ENCODE measurements at regions not wholly inside any gene's neighbourhood (a gene's known extent, or its start where the extent isn't known, plus 50 kb on each side); places are given as distances from the start of the nearest gene placed in this dataset.
"Not testable (repeated sequence)": the region's sequence is repeated elsewhere in the genome, so short reads cannot be mapped to it uniquely, and the experiment has no call there.

DNA sequence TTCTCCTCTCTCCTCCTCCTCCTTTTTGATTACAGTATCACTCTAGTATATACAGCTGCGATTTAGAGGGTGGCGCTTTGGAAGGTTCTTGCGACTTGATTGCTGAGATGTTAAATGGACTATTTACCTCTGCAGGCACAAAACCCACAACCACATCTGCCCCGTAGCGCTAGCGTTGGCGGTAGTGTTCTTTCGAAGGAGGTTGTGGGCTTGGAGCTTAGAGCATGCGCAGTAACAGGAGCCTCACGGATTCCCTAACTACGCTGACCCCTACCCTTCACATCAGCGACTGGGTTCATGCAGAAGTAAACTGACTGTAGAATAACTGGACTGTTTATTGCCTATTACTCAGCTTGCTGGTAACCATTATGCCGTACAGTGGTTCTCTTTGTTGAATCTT, 58.0 kb downstream of the CGGBP1 start:
- no peak for DNase-seq

DNA sequence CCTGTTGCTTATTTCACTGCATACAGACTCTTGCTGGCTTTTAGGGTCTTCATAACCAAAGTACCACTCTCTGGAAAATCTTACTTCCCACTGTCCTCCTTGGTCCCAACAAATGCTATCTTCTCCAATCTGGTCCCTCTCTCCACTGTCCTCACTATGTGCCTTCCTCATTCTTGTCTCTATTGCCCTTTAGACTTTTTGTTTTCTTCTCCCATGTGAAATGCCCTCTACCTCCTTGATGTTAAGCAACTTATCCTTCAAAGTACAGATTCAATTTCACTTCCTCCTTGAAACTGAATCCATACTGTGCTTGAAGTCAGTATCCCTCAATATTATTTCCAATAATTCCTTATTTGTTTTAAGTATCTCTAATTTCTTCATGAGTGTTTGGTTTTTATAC, 60.8 kb downstream of the CGGBP1 start:
- no peak for DNase-seq

DNA sequence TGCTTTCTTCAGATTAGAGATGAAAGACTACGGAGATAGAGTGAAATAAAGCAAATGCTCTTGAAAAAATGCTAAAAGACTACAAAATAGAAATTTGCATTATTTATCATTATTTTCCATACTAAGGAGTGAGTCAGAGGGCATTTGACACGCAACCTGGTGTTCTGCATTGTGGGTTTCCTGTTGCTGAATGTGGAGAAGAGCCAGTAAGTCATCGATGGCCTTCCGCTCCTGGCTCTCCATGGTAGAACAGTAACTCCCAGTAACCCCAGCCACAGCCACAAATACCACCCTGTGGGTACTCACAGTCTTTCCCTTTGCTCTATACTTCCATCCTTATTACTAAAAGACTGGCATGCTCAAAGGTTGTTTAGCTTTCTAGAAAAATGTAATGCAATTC, 61.5 kb downstream of the CGGBP1 start:
- no peak for DNase-seq

DNA sequence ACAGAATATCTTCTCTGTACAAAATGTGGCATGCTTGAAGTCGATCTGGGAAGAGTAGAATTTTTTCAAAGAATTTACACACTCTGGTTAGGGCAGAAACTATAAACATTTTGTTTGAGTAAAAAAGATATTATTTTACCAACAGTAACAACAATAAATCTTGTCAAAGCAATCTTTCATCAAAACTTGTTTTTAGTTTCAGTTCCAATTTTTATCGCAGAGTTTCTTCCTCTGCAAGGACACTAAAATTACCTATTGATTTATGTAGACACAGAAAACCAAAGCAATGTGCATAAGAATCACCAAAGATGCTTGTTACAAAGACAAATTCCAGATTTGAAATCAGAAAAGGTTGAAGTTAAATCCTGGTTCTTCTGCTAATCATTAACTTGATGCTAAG, 61.9 kb downstream of the CGGBP1 start:
- no peak for DNase-seq

DNA sequence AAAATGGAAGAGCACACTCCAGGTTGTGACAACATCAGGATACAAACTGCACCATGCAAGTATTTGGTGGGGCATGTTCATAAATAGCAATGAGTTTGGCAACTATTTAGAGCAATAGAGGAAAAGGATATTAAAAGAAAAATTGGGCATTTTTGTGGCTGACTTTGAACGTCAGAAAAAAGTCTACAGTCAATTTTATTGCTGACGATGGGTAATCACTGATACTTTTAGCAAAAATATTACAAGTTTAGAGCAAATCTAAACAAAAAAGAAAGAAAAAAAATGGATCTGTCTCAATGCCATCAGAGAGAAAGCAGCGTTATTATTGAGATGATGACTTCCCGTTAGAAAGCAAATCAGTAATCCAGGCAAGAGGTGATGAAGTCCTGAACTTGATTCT, 65.2 kb downstream of the CGGBP1 start:
- DNase-seq: no peak

DNA sequence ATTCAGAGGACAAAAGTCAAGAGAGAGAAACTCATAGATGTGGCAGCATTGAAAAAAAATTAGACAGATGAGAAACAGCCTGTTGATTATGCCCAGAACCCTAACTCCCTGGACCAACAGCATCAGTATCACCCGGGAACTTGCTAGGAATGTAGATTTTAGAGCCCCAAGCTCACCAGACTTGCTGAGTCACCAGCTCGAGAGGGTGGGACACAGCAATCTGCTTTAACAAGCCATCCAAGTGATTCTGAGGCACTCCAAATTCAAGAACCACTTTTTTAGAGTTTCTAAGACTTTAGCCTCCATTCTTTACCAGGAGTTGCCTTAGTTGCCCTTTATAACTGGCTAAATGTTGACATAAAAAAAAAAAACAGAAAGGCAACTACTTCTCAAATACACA, 70.9 kb downstream of the CGGBP1 start:
- DNase-seq: no peak

DNA sequence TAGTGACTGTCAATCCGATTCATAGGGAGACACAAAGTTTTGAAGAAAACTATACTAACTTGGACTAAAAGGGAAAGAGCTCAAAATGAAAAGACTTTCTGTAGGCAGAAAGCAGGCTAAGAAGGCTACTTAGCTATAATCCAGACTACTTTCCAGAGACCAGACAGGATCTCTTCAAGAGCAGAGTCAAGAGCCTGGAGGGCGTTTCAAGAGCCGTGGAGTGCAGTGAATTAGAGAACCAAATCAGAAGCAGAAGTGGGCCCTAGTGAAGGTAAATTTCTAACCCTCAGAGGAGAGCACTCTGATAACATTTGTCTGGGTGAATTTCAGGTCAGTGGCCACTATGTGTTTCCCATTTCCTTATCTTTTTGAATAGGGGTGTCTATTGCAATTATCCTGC, 76.4 kb downstream of the CGGBP1 start:
- DNase-seq: no peak

DNA sequence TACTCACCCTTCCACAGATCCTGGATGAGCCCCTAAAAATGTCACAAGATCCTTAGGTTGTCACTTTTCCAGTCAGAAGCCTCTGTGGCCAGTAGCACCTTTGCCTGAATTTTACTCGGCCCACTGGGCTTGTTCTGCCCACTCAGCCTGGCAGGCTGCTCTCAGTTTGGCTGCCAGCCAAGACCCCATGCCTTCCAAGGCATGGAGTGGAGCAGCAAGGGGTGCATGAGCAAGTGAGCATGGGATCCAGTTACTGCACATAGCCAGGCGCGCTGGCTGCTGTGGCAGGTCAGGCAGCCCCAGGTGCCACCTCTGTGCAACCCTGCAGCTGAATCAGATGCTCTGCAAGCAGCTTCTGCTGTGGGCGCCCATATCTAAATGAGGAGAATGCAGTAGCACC, 79.3 kb downstream of the CGGBP1 start:
- peak; percentile 1 for DNase-seq

DNA sequence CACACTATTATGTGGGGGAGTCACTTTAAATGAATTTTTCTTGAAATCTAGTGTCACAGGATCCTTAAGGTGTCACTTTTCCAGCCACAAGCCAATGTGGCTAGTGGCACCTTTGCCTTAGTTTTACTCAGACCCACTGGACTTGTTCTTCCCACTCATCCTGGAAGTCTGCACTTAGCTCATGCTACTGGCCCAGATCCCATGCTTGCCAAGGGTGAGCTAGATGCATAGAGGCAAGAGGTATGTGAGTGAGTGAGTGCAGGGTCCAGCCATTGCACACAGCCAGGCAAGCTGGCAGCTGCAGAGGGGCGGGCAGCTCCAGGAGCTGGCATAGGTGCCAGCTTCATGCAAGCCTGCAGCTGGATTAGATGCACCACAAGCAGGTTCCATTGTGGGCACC, 81.0 kb downstream of the CGGBP1 start:
- DNase-seq: no peak

DNA sequence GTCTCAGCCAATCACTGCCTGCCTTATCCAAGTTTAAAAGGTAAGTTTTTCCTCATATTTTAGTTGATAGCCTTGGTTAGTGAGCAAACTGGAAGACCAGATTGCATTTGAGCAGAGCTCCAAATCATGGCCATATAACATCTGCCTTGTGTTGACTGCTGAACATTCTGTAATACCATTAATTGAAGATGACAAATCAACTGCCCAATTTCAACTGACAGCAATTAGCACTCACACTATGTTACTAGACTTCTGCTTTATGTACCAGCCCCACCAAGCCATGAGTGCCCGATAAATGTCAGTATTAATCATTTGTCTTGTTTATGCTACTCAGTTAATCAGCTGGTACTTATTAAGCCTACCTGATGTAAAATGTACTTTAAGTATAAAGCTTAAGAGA, 83.1 kb downstream of the CGGBP1 start:
- peak; percentile 8 for DNase-seq

DNA sequence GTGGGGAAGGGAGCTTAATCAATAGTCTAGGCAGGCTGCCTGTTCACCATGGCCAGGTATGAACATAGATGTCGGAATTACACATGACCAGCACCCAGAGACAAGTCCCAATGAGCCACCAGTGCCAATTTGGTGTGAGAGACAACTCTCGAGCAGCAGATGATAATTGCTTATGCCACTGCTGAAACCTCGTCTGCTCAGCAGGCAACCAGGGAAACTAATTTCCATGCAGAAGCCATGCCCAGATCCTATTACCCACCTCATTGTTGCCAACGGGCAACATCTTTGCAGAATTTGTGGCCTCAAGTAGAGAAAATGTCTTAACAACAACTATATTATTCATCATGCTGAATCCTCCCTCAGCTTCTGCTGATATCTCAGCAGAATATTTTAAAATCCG, 84.9 kb downstream of the CGGBP1 start:
- DNase-seq: peak; percentile 1

DNA sequence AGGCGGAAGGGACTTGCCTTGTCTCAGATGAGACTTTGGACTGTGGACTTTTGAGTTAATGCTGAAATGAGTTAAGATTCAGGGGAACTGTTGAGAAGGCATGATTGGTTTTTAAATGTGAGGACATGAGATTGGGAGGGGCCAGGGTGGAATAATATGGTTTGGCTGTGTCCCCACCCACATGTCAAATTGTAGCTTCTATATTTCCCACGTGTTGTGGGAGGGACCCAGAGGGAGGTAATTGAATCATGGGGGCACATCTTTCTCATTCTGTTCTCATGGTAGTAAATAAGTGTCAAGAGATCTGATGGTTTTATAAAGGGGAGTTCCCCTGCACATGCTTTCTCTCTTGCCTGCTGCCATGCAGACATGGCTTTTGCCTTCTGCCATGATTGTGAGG, 89.2 kb downstream of the CGGBP1 start:
- DNase-seq: no peak

DNA sequence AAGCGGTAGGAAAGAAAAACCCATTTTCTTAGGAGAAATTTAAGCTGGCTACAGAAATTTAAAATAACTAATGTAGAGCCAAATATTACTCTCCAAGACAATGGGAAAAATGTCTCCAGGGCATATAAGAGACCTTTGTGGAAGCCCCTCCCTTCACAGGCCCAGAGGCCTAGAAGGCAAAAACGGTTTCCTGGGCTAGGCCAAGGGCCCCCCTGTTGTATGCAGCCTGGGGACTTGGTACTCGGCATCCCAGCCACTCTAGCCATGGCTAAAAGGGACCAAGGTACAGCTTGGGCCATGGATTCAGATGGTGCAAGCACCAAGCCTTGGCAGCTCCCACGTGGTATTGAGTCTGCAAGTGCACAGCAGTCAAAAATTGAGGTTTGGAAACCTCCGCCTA, 90.1 kb downstream of the CGGBP1 start:
- DNase-seq: no peak

DNA sequence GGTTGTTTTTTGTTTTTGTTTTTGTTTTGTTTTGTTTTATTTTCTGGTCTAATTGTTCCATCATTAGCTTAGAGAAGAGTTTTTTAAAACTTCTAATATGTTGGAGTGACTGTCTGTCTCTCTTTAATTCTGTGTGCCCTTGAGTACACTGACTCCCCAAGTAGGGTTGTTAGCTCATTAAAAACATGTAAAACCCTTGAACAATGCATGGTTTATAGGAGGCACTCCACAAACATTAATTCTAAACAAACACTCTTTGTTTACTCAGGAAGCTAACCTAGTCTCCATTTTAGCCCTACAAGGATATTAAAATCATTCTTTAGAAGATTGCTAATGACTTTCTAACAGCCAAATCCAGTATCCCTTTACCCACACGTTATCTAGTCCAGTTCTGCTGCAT, 100.5 kb downstream of the CGGBP1 start:
- no peak for DNase-seq

DNA sequence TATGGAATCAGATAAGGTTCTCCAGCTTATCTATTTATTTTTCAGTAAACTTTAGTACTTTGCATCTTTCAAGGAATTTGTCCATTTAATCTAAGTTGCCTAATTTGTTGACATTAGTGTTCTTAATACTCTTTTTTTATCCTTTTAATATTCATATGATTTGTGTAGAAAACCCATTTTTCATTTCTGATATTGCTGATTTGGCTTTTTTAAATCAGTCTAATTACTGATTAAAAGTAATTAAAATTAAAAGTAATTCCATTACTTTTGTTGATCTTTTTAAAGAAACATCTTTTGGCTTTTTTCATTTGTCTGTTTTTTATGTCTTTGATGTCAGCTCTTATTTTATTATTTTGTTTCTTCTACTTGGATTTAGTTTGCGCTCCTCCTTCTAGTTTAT, 101.2 kb downstream of the CGGBP1 start:
- DNase-seq: no peak

DNA sequence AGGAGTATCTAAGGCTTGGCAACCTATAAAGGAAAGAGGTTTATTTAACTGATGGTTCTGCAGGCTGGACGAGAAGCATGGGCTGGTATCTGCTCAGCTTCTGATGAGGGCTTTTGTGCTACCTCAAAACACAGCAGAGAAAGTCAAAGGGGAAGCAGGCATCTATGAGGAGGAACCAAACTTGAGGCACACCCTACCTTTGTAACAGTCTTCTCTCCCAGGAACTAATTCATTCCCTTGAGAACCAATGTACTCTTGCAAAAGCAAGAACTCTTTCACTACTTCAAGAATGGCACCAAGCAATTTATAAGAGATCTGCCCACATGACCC, 109.0 kb downstream of the CGGBP1 start:
- no peak for DNase-seq

DNA sequence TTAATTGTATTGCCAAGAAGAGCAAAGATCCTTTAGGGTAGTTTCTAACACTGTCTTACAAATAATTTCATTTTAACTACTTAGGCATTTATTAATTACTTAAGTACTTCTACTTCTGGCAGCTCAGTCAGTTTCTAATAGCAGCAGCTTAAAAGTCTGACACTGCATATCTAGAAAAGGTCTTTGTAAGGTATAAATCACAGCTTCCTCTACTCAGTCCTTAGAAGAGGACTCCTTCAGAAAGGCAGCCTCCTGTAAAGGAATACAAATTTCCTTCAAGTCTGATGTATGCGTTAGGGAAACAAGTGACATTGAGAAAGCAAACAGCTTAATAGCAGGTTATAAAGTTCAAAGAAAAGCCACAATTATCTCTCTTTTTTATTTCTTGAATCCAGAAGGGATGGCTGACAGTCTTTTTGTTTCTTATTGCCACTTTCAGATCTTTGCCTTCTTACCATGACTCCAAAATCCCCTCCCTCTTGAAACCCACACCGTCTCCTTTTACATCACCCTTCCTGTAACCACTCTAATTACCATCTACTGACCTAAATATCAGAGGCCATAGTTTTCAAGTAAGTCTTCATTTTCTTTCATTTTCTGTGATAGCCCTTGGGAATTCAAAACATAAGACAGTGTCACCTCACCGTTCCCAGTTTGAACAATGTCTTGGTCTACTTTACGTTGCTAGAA, 109.5 kb downstream of the CGGBP1 start:
- no peak for DNase-seq

DNA sequence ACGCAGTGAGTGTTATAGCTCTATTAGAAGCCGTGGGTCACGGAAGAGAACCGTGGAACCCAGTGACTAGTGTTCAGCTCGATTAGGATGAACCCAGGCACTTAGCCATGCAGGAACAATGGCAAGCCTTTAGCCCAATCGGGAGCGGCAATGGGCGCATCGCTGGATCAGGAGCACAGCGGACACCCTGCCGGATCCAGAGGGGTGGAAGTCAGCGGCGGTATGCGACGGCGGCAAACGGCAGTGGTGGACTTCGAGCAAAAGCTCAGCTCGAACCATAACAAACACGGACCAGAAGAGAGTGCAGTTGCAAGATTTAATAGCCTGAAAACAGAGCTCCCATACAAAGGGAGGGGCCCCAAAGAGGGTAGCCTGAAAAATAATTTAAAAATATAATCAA, 112.8 kb downstream of the CGGBP1 start:
- not testable (repeated sequence) for DNase-seq

DNA sequence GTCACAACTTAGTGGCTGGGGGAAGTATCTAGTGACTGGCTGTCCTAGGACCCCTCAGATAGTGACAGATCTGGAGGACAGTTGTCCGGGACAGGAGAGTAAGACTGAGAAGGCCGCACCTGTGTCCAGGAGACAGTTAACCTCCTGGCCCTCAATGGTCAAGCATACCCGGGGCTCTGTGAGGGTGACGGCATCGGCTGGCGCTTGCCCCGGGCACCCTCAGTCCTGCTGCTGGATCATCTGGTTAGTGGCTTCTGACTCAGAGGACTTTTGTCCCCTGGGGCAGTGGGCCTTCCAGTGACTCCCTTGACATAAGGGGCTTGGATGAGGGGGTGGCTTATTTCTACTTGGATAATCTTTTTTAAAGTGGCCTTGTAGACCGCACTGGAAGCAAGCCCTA, 116.5 kb downstream of the CGGBP1 start:
- DNase-seq: not testable (repeated sequence)

DNA sequence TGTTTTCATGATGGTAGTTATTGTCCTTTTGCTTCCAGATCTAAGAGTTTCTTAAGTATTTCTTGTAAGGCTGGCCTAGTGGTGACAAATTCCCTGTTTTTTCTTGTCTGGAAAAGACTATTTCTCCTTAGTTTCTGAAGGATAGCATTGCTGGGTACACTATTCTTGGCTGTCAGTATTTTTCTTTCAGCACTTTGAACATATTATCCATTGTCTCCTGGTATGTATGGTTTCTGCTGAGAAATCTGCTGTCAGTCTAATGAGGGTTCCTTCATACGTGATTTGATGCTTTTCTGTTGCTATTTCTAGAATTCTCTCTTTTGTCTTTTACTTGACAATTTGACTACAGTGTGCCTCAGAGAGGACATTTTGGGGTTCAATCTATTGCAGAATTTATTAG, 134.3 kb downstream of the CGGBP1 start:
- no peak for DNase-seq

DNA sequence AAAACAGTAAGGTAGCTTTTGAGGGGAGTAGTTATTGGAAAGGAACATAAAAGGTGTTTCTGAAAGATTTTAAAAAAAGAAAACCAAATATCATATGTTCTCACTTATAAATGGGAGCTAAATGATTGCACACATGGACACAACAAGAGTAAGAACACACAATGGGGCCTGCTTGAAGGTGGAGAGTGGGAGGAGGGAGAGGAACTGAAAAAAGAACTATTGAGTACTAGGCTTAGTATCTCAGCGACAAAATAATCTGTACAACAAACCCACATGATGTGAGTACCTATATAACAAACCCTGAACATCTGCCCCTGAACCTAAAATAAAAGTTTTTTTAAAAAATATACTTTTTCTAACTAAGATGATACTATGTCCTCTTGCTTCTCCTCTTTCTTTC, 138.3 kb downstream of the CGGBP1 start:
- DNase-seq: no peak

DNA sequence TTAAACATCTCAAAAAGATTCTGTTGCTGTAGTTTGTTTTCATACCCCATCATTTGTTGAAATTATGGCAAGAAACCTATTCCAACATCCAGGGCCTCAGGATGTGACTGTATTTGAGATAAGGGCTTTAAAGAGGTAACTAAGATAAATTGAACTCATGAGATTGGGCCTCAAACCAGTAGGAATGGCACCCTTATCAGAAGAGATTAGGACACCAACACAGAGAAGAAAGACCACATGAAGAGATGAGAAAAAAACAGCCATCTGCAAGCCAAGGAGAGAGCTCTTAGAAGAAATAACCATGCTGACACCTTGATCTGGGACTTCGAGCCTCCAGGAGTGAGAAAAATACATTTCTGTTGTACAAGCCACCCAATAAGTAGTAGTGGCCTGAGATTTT, 157.7 kb downstream of the CGGBP1 start:
- DNase-seq: no peak

DNA sequence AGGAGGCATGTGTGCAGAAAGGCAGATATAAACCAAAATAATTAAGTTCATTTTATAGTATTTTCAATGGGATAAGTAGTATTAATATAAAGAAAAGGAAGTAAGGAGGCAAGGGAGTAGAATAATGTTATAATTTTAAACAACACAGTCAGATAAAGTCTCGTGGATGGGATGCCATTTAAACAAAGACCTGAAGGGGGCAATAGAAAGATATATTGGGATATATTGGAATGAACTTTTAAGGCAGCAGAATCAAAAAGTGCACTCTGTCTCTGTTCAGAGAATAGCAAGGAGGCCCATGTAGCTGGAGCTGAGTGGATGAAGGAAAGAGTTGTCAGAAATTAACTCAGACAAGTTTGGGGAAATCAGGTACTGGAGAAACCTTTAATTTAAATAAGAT, 158.7 kb downstream of the CGGBP1 start:
- no peak for DNase-seq

DNA sequence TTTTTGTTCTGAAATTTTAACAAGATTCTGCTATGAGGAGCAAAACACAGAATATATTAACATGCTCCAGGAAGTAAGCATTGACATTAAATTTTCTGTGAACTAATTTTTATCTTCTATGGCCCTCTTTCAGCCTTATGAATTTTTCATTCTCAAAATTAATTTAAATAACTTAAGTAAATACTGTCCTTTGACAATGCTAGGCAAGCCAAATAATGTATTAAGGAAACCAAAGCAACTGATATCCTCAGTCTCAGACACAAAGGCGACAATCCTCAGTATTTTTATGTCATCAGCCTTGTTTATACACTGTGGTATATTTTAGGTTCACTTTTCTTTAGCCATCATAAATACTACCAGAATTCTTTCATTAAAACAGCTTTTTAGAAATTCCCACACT, 159.8 kb downstream of the CGGBP1 start:
- DNase-seq: no peak

DNA sequence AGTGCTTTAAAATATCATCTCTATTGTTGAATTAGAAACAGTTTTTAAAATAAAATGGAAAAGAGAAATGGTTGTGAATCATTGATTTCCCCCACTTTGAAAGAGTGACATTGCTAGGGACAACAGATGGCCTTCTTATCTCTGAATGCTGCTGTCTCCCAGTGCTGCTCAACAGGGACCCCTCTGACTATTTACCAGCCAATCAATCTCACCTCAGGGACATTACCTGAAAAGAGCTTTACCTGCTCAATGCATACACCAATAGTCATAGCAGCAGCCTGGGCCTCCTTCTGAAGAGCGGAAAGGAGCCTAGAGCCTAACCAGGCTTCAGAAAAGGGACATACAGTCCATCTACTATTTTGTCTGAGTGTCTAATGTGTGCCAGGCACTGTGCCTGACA, 162.8 kb downstream of the CGGBP1 start:
- no peak for DNase-seq

DNA sequence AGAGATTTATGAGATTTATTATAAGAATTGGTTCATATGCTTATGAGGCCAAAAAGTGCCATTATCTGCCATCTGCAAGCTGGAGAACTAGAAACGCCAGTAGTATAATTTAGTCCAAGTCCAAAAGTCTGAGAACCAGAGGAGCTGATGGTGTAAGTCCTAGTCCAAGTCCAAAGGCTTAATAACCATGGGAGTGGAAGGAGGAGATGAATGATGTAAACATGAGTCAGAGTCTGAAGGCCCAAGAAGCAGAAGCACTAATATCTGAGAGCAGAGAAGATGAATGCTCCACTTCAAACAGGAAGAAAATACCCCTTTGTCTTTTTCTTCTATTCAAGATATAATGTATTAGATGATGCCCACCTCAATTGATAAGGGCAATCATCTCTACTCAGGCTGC, 185.7 kb downstream of the CGGBP1 start:
- DNase-seq: no peak

All from NCI-H69 (cell line).